ENCODE measurements at regions not wholly inside any gene's neighbourhood (a gene's known extent, or its start where the extent isn't known, plus 50 kb on each side); places are given as distances from the start of the nearest gene placed in this dataset.

GRCh38 chrX:69027181-69028005, 137.9 kb downstream of the PJA1 start:
- intact Hi-C loops (cut with micrococcal nuclease): no loop called here

- intact Hi-C loops (cut with micrococcal nuclease): no loop called here
These were observed 139.4 kb downstream of the PJA1 start for GRCh38 chrX:69025802-69026301.

GRCh38 chrX:69024931-69025330, 140.3 kb downstream of the PJA1 start:
- intact Hi-C loops (cut with micrococcal nuclease): no loop called here

GRCh38 chrX:69024161-69024736, 141.0 kb downstream of the PJA1 start:
- intact Hi-C loops (cut with micrococcal nuclease): no loop called here

- intact Hi-C loops (cut with micrococcal nuclease): no loop called here
These were observed 142.8 kb downstream of the PJA1 start for GRCh38 chrX:69022430-69022829.

GRCh38 chrX:69021141-69021960, 143.9 kb downstream of the PJA1 start:
- intact Hi-C loops (cut with micrococcal nuclease): no loop called here

GRCh38 chrX:69020316-69020715, 144.9 kb downstream of the PJA1 start:
- intact Hi-C loops (cut with micrococcal nuclease): no loop called here

- intact Hi-C loops (cut with micrococcal nuclease): no loop called here
These were observed 146.0 kb downstream of the PJA1 start for GRCh38 chrX:69019073-69019890.

GRCh38 chrX:69018416-69019072, 146.7 kb downstream of the PJA1 start:
- intact Hi-C loops (cut with micrococcal nuclease): no loop called here

GRCh38 chrX:69016293-69016941, 148.8 kb downstream of the PJA1 start:
- intact Hi-C loops (cut with micrococcal nuclease): no loop called here

GRCh38 chrX:69015564-69016292, 149.5 kb downstream of the PJA1 start:
- intact Hi-C loops (cut with micrococcal nuclease): no loop called here

GRCh38 chrX:69015156-69015555, 150.1 kb downstream of the PJA1 start:
- intact Hi-C loops (cut with micrococcal nuclease): no loop called here

- intact Hi-C loops (cut with micrococcal nuclease): no loop called here
These were observed 151.1 kb downstream of the PJA1 start for GRCh38 chrX:69014200-69014599.

- intact Hi-C loops (cut with micrococcal nuclease): no loop called here
These were observed 154.9 kb downstream of the PJA1 start for GRCh38 chrX:69010339-69010738.

GRCh38 chrX:69000877-69001276, 164.4 kb downstream of the PJA1 start:
- intact Hi-C loops (cut with micrococcal nuclease): no loop called here

- intact Hi-C loops (cut with micrococcal nuclease): no loop called here
These were observed 165.3 kb downstream of the PJA1 start for GRCh38 chrX:68999931-69000330.

GRCh38 chrX:68999356-68999755, 165.9 kb downstream of the PJA1 start:
- intact Hi-C loops (cut with micrococcal nuclease): no loop called here

- intact Hi-C loops (cut with micrococcal nuclease): no loop called here
These were observed 166.5 kb downstream of the PJA1 start for GRCh38 chrX:68998716-68999115.

- intact Hi-C loops (cut with micrococcal nuclease): no loop called here
These were observed 167.3 kb downstream of the PJA1 start for GRCh38 chrX:68997911-68998310.
